ENCODE measurements at regions not wholly inside any gene's neighbourhood (a gene's known extent, or its start where the extent isn't known, plus 50 kb on each side); places are given as distances from the start of the nearest gene placed in this dataset.
"Not testable (repeated sequence)": the region's sequence is repeated elsewhere in the genome, so short reads cannot be mapped to it uniquely, and the experiment has no call there.

DNA sequence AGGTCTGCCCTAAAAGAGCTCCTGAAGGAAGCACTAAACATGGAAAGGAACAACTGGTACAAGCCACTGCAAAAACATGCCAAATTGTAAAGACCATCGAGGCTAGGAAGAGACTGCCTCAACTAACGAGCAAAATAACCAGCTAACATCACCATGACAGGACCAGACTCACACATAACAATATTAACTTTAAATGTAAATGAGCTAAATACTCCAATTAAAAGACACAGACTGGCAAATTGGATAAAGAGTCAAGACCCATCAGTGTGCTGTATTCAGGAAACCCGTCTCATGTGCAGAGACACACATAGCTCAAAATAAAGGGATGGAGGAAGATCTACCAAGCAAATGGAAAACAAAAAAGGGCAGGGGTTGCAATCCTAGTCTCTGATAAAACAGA lies 263.4 kb upstream of the WSB1 start:
- H3K27ac Mint-ChIP-seq; POLR2A ChIA-PET; H3K4me1 ChIP-seq (ENCODE audit: insufficient read depth, low read length); H3K9me3 ChIP-seq (ENCODE audit: low read length); DNase-seq; H3K4me1 Mint-ChIP-seq; H3K27me3 ChIP-seq (ENCODE audit: insufficient read depth, low read length, poor library complexity, severe bottlenecking); H3K9me3 Mint-ChIP-seq; H3K27ac ChIP-seq (ENCODE audit: low read depth, low read length); H3K4me3 Mint-ChIP-seq; CTCF ChIA-PET; H3K4me3 ChIP-seq (ENCODE audit: low read length); H3K27me3 Mint-ChIP-seq; H3K36me3 ChIP-seq (ENCODE audit: insufficient read depth, low read length); H3K36me3 Mint-ChIP-seq: not testable (repeated sequence)

DNA sequence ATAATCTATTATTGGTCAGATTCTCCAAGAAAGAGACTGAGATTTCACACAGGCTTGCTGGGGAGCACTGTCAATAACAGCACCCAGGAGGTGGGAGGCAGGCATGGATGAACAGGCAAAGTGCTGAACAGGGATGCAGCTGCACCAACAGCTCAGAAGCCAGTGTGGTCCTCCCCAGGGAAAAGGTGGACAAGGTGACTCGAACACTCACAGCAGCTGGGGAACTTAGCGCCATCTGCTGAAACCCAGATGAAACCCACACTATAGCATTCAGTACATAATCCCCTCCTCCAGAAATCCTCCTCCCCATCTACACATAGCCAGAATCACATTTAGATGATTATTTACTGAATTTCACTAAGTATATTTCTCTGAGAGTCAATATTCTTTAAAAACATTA lies 255.2 kb upstream of the WSB1 start:
- no peaks in the 10 kb centered on the region for H3K4me1 ChIP-seq (ENCODE audit: insufficient read depth, low read length)
- peaks cover 0 to 5% (median 0%) of the 10 kb centered on the region in 5 donors for H3K9me3 Mint-ChIP-seq
- DNase-seq, result no peak
- no peak overlapping the region for H3K27ac Mint-ChIP-seq
- H3K4me3 Mint-ChIP-seq, result no peak overlapping the region
- POLR2A ChIA-PET, result no interaction called here
- H3K27me3 Mint-ChIP-seq, result no peaks in the 10 kb centered on the region
- no peaks in the 10 kb centered on the region for H3K36me3 ChIP-seq (ENCODE audit: insufficient read depth, low read length)
- no peaks in the 10 kb centered on the region for H3K9me3 ChIP-seq (ENCODE audit: low read length)
- CTCF ChIA-PET, result no interaction called here
- H3K4me3 ChIP-seq (ENCODE audit: low read length), result no peak overlapping the region
- H3K4me1 Mint-ChIP-seq, result no peaks in the 10 kb centered on the region
- no peak overlapping the region for H3K27ac ChIP-seq (ENCODE audit: low read depth, low read length)
- no peaks in the 10 kb centered on the region for H3K36me3 Mint-ChIP-seq
- no peaks in the 10 kb centered on the region for H3K27me3 ChIP-seq (ENCODE audit: insufficient read depth, low read length, poor library complexity, severe bottlenecking)

DNA sequence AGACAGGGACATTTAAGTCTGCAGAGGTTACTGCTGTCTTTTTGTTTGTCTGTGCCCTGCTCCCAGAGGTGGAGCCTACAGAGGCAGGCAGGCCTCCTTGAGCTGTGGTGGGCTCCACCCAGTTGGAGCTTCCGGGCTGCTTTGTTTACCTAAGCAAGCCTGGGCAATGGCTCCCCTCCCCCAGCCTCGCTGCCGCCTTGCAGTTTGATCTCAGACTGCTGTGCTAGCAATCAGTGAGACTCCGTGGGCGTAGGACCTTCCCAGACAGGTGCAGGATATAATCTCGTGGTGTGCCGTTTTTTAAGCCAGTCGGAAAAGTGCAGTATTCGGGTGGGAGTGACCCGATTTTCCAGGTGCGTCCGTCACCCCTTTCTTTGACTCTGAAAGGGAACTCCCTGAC lies 248.9 kb upstream of the WSB1 start:
- DNase-seq; H3K4me3 ChIP-seq (ENCODE audit: low read length); H3K4me3 Mint-ChIP-seq; H3K4me1 Mint-ChIP-seq; H3K36me3 Mint-ChIP-seq; CTCF ChIA-PET; H3K9me3 Mint-ChIP-seq; H3K36me3 ChIP-seq (ENCODE audit: insufficient read depth, low read length); H3K9me3 ChIP-seq (ENCODE audit: low read length); POLR2A ChIA-PET; H3K27ac Mint-ChIP-seq; H3K27ac ChIP-seq (ENCODE audit: low read depth, low read length); H3K27me3 ChIP-seq (ENCODE audit: insufficient read depth, low read length, poor library complexity, severe bottlenecking); H3K4me1 ChIP-seq (ENCODE audit: insufficient read depth, low read length): not testable (repeated sequence)
- H3K27me3 Mint-ChIP-seq, result peaks cover 10 to 11% of the 10 kb centered on the region in 2 donors

DNA sequence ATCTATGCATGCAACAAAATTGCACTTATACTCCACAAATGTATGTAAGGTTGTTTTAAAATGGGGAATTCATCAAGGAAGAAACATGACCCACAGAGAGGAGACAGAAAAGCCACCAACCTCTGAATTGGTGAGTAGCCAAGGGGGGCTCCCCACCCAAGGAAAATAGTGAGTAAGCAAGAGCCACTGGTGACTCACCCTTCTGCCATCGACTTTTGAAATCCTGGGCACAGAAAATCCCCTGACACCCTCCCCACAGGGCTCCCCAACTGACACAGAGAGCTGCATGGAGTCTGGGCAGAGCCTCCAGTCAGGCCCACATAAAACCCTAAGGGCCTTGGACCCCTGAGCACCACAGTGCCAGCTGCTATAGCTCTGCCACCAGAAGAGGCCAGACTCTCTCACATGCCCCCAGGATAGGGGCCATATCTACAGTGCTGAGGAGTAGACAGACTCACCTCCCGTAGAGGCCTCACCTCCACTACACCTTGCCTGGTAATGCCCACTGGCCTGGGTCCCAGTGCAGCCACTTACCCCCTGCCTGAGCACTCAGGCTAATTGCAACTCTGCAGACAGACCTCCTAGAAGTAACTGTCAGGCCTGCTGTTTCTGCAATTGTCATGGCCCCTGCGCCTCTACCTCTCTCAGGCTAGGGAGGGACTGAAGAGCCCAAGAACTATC lies 244.7 kb upstream of the WSB1 start:
- DNase-seq, result no peak
- Histone ChIP-seq H3K4me1 (ENCODE audit: insufficient read depth, low read length) (no peaks in the 10 kb centered on the region), H3K9me3 (ENCODE audit: low read length) (no peaks in the 10 kb centered on the region), H3K36me3 (ENCODE audit: insufficient read depth, low read length) (no peaks in the 10 kb centered on the region), H3K4me3 (ENCODE audit: low read length) (no peak overlapping the region), H3K27me3 (ENCODE audit: insufficient read depth, low read length, poor library complexity, severe bottlenecking) (no peaks in the 10 kb centered on the region), H3K27ac (ENCODE audit: low read depth, low read length) (no peak overlapping the region)
- Mint-ChIP-seq H3K4me3 (no peak overlapping the region), H3K4me1 (no peaks in the 10 kb centered on the region), H3K9me3 (peaks cover 0 to 4% (median 0%) of the 10 kb centered on the region in 5 donors), H3K27me3 (peaks cover 10 to 18% of the 10 kb centered on the region in 2 donors), H3K27ac (no peak overlapping the region), H3K36me3 (no peaks in the 10 kb centered on the region)
- ChIA-PET CTCF (no interaction called here), POLR2A (no interaction called here)

DNA sequence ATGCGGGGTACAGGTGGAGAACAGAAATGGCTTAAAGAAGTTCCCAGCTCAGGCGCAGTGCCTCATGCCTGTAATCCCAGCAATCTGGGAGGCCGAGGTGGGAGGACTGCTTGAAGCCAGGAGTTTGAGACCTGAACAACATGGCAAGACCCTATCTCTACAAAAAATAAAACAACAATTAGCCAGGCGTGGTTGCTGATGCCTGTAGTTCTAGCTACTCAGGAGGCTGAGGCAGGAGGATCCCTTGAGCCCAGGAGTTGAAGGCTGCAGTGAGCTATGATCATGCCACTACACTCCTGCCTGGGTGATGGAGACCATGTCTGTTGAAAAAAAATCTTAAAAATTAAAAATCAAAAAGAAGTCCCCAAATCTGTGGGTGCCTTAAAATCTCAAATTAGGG lies 228.3 kb upstream of the WSB1 start:
- Mint-ChIP-seq H3K9me3 (peaks cover 0 to 7% (median 0%) of the 10 kb centered on the region in 5 donors), H3K27me3 (peaks cover 13 to 37% of the 10 kb centered on the region in 2 donors), H3K4me3 (no peak overlapping the region), H3K27ac (no peak overlapping the region), H3K36me3 (no peaks in the 10 kb centered on the region), H3K4me1 (no peaks in the 10 kb centered on the region)
- Histone ChIP-seq H3K9me3 (ENCODE audit: low read length) (no peaks in the 10 kb centered on the region), H3K36me3 (ENCODE audit: insufficient read depth, low read length) (no peaks in the 10 kb centered on the region), H3K27me3 (ENCODE audit: insufficient read depth, low read length, poor library complexity, severe bottlenecking) (no peaks in the 10 kb centered on the region), H3K4me1 (ENCODE audit: insufficient read depth, low read length) (no peaks in the 10 kb centered on the region), H3K4me3 (ENCODE audit: low read length) (no peak overlapping the region), H3K27ac (ENCODE audit: low read depth, low read length) (no peak overlapping the region)
- no peak for DNase-seq
- ChIA-PET CTCF (no interaction called here), POLR2A (no interaction called here)

DNA sequence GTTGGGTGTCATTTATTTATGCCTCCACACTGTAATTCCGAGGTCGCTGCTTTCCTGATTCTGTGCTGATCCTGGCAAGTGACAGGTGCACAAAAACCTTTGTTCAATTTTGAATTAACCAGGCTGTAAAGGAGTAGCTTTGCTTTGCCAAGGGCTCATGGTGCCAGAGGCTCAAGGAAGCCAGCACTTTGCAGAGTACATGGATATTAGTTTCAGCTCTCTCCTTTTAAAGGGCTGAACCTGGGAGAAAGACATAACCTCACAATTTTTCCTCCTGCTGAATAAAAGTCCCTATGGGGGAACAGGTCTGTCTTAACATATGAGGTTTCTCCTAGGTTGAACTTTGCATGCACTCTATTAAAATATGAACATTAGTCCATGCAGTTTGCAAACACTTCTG lies 227.6 kb upstream of the WSB1 start:
- Mint-ChIP-seq H3K27me3 (peaks cover 13 to 36% of the 10 kb centered on the region in 2 donors), H3K27ac (no peak overlapping the region), H3K4me3 (no peak overlapping the region), H3K36me3 (no peaks in the 10 kb centered on the region), H3K9me3 (peaks cover 0 to 7% (median 0%) of the 10 kb centered on the region in 5 donors), H3K4me1 (no peaks in the 10 kb centered on the region)
- Histone ChIP-seq H3K36me3 (ENCODE audit: insufficient read depth, low read length) (no peaks in the 10 kb centered on the region), H3K4me3 (ENCODE audit: low read length) (no peak overlapping the region), H3K9me3 (ENCODE audit: low read length) (no peaks in the 10 kb centered on the region), H3K27me3 (ENCODE audit: insufficient read depth, low read length, poor library complexity, severe bottlenecking) (no peaks in the 10 kb centered on the region), H3K27ac (ENCODE audit: low read depth, low read length) (no peak overlapping the region), H3K4me1 (ENCODE audit: insufficient read depth, low read length) (no peaks in the 10 kb centered on the region)
- DNase-seq, result no peak
- ChIA-PET CTCF (no interaction called here), POLR2A (no interaction called here)

DNA sequence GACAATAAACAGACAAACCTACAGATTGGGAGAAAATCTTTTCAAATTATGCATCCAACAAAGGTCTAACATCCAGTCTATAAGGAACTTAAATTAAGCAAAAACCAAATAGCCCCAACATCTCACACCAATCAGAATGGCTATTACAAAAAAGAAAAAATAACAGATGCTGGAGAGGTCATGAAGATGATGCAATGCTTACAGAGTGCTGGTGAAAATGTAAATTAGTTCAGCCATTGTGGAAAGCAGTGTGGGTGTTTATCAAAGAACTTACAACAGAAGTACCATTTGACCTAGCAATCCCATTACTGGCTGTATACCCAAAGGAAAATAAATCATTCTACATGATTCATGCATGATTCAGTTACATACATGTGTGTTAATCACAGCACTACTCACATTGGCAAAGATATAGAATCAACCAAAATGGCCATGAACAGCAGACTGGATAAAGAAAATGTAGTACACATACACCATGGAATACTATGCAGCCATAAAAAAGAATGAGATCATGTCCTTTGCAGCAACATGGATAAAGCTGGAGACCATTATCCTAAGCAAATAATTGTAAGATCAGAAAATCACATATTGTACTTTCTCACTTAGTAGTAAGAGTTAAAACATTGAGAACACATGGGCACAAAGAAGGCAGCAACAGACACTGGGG lies 223.9 kb upstream of the WSB1 start:
- Mint-ChIP-seq H3K27me3 (peaks cover 2 to 12% of the 10 kb centered on the region in 2 donors), H3K9me3 (peaks cover 0 to 7% (median 0%) of the 10 kb centered on the region in 5 donors), H3K27ac (no peak overlapping the region), H3K4me3 (no peak overlapping the region), H3K36me3 (no peaks in the 10 kb centered on the region), H3K4me1 (no peaks in the 10 kb centered on the region)
- Histone ChIP-seq H3K4me3 (ENCODE audit: low read length) (no peak overlapping the region), H3K9me3 (ENCODE audit: low read length) (no peaks in the 10 kb centered on the region), H3K4me1 (ENCODE audit: insufficient read depth, low read length) (no peaks in the 10 kb centered on the region), H3K36me3 (ENCODE audit: insufficient read depth, low read length) (no peaks in the 10 kb centered on the region), H3K27ac (ENCODE audit: low read depth, low read length) (no peak overlapping the region), H3K27me3 (ENCODE audit: insufficient read depth, low read length, poor library complexity, severe bottlenecking) (no peaks in the 10 kb centered on the region)
- no peak for DNase-seq
- POLR2A ChIA-PET, result no interaction called here
- CTCF ChIA-PET, result no interaction called here

DNA sequence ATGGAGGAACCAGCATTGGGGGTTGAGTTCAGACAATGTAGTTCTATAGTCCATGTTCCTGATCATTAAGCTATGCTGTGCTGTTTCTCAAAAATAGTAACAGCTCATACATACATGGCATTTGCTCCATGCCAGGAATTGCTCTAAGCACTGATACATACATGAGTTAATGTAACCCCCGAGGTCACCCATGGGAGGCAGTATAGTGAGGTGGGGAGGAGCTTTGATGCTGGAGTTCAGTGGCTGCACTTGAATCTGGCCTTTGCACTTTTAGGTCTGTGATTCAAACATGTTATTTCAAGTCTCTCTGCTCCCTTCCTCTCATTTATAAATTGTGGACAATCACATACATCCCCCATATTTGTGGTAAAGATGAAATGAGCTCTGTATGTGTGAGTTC lies 223.1 kb upstream of the WSB1 start:
- H3K27ac Mint-ChIP-seq, result no peak overlapping the region
- no peaks in the 10 kb centered on the region for H3K4me1 Mint-ChIP-seq
- H3K36me3 Mint-ChIP-seq, result no peaks in the 10 kb centered on the region
- Histone ChIP-seq H3K4me3 (ENCODE audit: low read length) (no peak overlapping the region), H3K27me3 (ENCODE audit: insufficient read depth, low read length, poor library complexity, severe bottlenecking) (no peaks in the 10 kb centered on the region), H3K27ac (ENCODE audit: low read depth, low read length) (no peak overlapping the region), H3K4me1 (ENCODE audit: insufficient read depth, low read length) (no peaks in the 10 kb centered on the region), H3K9me3 (ENCODE audit: low read length) (no peaks in the 10 kb centered on the region), H3K36me3 (ENCODE audit: insufficient read depth, low read length) (no peaks in the 10 kb centered on the region)
- ChIA-PET CTCF (no interaction called here), POLR2A (no interaction called here)
- DNase-seq, result no peak
- peaks cover 0 to 7% (median 0%) of the 10 kb centered on the region in 5 donors for H3K9me3 Mint-ChIP-seq
- peaks cover 4 to 18% of the 10 kb centered on the region in 2 donors for H3K27me3 Mint-ChIP-seq
- H3K4me3 Mint-ChIP-seq, result no peak overlapping the region
